DMS53 treated with DMSO at 0.1 percent for 48 hours (cell line): ENCODE measurements at regions not wholly inside any gene's neighbourhood (a gene's known extent, or its start where the extent isn't known, plus 50 kb on each side); places are given as distances from the start of the nearest gene placed in this dataset.
A peak's percentile ranks its signal among the peaks of the same experiment; 100 is the strongest.

Experiments used
- DNase-seq: peaks from one replicate; lab custom pipeline; 2025; ENCODE audit not compliant: unreplicated experiment; lab: John Stamatoyannopoulos, UW

DNA sequence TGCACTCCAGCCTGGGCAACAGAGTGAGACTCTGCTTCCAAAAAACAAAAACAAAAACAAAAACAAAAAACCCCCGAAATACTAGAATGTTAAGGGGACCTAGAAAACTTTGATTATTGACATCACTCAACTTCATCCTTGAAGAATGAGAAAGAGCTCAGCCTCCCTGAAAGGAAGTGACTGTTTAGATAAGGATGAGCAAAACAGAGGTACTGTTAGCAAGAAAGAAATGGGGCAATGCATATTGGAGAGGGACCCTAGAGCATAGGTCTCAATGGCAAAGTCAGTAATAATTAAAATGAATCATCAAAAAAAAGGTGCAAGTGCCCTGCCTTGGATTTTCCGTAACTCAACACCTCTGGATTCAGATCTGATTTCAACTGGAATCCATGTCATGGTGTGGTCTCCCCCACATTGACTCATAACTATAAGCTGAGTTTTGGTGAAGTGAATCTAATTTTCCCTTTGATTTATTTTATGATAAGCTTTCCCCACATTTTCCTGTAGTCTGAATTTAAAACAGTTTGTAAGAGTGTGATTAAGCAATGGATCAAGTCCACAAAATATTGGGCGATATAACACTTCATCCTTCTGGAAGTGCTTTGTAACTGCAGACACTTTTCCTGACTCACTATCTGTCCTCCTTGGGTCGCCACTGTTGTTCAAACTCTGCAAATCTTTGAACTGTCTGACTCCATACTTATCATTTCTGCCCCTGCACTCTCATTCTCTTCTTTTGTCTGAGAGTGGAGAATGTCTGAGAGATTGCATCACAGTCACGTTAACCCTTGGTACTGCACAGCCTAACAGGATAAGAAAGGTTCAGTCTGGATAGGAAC is 224.8 kb upstream of the LYZL1 start:
- no peak for DNase-seq

DNA sequence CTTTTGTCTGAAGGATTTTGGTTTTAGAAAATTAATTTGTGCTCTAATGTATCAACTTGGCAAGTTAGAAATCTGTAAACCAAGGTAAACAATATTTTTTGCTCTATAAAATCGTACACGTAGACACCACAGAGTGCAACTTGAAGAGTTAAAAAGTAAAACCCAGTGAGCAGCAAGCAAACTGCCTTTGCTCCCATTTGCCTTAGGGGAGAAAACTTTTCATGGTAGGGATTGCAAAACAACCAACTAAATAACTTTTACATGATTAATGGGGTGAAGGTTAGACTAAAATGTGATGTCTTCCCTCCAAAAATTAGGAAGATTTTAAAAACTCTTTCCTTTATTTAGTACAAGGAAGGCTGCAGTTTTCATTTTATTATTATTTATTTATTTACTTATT is 224.2 kb upstream of the LYZL1 start:
- DNase-seq: no peak

DNA sequence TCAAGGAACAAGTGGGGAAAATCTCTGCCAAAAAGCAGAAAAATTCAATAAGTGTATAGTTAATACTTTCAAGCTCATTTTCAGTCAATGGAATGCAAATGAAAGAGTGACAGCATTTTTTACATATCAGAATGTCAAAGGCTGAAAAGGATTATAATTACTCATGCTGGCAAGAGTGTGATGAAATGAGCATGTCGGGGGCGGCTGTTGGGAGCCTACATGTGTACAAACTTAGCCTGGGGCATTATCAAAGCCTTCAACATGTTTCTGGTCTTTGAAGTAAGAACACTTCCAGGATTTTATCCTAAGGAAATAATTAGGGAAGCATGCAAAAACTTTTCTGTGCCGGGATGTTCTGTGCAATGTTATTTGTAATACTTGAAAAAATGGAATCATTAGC is 221.7 kb upstream of the LYZL1 start:
- no peak for DNase-seq

DNA sequence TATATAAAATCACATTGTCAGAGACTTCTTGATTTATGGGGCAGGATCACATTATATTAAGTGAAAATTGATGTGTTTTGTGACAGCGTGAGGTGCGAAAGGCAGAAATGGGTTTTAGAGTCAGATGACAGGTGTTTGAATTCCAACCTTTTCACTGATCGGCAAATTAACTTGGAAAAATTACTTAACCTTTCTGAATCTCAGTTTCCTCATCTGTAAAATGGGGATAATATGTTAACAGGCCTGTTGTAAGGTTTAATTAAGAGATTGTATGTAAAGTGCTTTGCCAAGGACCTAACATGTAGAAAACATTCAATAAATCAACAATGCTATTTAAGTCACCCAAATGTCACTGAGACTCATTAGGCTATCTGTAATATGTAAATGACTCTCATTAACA is 221.2 kb upstream of the LYZL1 start:
- DNase-seq: no peak

DNA sequence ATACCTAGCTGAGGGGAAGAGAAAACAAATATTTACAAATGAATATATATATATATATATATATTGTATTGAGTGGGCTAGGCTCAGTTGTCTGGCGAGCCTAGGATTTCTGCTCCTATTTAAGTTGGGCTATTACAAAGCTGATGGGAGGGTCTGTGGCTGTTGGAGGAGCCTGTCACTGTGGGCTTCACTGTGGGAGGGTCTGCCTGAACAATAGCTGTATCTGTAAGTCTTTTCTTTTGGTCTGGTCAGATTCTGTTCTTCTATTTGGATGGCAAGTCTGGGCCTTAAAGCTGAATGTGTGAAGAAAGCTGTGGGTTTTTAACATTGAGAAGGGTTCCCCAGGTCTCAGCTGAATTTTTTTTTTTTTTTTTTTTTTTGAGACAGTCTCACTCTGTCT is 220.6 kb upstream of the LYZL1 start:
- no peak for DNase-seq

DNA sequence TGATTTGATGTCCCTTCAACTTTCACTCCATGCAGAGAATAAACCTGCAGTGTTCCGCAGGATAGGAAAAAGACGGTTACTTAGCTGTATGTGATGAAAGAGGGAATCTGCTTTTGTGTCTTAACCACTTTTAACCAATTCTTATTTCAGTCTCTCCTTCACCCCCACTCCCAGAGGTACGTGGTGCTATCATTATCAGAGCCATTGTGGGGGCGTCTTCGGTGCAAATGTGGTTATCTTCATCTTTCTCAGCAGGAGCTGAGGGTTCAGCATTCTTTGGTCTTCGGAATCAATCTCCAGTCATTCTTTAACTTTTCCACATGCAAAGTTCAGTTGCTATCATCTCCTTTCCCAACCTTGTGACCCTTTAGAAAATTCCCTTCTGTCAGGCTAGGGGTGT is 219.9 kb upstream of the LYZL1 start:
- no peak for DNase-seq

DNA sequence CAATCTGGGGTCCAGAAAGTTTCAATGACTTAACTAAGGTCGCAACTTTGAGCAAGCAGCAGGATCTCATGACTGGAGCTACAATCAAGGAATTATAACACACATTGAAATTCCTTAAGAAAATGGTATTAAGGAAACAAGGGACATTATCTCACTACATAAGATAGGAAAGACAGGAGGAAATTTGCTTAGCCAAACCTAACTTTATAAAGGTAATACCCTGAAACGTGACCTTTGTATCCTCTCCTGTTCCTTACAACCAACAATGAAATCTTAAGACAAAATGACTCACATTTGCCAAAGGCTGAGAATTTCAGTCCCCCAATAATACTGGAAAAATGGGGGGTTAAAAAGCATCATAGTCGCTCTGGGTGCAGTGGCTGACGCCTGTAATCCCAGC is 218.9 kb upstream of the LYZL1 start:
- DNase-seq: no peak

DNA sequence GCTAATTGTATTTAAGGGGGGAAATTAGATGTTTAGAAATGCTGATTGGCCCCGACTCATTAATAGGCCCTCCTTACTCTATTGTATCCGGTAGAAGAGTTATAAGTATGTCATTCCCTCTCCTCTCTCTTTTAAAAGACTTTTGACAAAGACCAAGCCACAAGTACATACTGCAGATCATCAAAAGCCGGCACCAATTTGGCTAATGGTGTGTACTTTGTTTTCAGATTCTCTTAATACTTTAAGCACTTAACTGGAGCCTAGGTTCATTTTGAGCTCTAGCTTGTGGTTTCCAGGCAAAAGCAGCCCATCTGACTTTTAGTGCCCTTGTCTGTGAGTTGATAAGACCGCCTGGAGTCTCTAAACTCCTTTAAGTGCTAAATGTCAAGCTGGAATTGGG is 210.0 kb upstream of the LYZL1 start:
- DNase-seq: no peak

DNA sequence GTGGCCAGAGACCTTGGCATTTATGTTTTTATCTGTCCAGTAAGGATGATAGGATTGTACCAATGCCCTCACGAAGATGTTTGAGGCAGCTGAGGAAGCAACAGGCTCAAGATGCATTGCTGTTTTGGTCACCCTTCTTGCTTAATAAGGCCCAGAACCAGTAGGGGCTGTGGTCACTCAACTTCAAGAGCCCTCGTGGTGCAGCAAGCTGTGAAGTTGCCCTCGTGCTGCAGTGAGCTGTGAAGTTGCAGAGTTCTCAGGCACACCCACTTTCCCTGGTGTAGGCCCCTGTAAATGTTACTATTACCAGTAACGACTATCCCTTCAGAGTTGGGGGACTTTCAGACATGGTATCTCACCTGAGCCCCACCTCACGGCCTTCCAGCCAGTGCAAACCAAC is 207.6 kb upstream of the LYZL1 start:
- no peak for DNase-seq

DNA sequence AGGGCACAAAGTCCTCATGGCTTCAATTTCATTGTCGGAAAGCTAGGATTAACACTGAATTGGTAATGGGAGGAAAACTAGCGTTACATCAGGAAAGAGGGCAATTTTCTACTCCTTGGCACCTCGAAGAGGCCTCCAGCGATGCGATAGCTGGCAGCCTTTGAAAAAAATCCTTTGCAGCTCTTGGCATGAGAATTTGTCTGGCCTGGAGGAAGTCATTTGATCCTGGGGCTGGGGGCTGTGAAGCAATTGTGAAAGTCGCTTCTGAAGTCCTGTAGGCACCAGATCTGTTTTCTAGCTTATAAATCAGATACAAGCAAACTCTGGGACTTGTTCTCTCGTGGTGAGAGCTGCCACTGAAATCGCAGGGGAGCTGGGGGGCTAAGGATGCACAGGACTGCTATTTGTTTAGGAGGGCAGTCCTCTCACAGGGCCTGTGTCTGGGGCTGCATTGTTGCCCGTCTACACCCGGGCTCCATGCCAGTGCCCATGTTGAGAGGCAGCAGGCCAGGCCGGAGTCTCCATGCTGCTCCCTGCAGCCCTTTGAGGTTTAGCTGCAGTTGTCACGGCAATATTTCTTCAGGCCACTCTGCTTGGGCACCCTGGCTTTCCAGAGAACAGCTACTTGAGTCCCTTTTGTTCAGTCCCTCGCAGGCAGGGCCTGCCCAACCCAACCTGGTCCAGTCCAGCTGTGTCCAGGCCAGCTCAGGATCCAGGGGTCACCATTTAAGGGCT is 206.8 kb upstream of the LYZL1 start:
- no peak for DNase-seq

DNA sequence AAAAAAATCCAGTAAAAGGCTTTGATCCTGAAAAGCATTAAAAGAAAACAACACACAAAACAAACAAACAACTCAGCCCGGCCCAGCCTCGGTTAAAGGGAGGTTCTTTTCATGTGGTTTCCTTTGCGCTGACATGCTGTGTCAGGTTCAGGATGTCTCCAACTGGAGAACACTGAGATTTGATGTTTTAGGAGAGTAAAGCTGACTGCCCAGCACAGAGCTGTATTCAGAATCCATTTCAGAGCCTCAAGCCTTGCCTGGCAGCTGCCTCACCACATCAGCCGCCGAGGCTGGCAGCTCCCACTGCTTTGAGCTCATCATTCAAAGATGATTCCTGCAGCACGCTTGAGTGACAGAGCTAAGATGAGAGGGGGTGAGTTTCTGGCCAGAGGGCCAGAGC is 205.8 kb upstream of the LYZL1 start:
- no peak for DNase-seq

DNA sequence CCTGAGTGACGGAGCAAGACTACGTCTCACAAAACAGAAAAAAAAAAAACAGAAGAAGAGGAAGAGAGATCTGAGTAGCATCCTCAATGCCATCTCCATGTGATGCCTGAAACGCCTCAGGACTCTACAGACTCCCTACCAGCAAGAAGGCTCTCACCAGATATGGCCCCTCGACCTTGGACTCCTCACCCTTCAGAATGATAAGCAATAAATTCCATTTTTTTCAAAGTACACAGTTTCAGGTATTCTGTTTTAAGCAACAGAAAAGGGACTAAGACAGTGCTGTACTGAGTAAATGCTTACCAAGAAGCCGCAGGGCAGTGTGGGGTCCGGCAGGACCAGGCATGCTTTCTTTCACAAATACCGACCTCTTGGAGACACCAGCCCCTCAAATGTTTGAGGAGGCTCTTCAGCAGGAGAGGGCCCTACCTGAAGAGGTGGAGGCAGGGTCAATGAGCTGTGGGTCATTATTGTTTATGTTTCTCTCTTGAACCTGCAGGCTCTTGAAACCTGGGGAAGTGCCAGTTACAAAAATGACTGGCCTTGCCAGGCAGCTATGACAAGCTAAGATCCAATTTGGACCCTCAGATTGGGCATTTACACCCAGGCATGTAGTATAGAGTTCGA is 204.1 kb upstream of the LYZL1 start:
- DNase-seq: no peak

DNA sequence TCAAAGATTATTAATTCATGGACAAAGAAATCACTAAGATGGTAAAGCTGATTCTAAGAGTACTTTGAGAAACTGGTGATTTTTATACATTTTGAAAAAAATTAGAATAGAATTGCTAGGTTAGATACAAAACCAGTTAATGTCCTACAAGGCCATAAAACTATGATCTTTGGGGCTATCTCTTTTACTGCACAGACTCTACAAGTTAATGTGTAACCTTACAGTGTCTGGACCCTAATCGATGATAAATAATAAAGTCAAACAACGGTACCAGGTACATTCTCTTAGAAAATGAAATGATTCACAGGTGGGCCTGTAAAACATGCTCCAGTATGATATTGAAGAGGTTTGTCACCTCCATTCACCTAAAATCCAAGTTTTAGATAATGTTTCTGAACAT is 199.8 kb upstream of the LYZL1 start:
- no peak for DNase-seq

DNA sequence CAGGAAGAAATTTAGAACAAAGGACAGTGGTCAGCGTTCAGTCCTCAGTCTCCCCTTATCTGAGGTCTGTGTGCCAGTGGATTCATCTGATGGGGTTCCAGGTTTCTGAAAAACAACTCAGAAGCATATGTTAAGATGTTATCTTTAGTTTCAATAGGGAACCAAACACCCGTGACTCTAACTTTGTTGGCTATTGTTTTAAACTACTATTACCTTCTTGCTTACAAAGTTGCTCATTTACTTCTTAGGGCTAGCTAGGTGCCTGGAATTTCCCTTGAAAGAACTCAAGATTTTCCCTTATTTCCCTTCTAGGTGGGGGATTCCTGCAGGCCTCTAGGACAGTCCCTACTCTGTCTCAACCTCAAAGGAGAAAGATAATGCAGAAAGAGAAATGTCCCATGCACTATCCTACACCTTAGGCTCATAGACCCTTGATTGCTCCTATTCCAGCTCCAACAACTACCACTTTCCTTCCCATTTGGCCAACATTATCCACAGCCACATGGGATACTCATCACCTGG is 192.5 kb upstream of the LYZL1 start:
- no peak for DNase-seq

DNA sequence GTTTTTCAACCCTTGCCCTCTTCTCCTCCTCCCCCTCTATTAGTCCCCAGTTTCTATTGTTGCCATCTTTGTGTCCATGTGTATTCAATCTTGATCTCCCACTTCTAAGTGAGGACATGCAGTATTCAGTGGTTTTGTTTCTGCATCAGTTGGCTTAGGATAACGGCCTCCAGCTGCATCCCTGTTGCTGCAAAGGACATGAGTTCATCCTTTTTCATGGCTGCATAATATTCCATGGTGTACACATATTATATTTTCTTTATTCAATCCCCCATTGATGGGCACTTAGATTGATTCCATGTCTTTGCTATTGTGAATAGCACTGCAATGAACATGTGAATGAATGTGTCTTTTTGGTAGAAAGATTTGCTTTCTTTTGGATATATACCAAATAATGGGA is 190.4 kb upstream of the LYZL1 start:
- no peak for DNase-seq

DNA sequence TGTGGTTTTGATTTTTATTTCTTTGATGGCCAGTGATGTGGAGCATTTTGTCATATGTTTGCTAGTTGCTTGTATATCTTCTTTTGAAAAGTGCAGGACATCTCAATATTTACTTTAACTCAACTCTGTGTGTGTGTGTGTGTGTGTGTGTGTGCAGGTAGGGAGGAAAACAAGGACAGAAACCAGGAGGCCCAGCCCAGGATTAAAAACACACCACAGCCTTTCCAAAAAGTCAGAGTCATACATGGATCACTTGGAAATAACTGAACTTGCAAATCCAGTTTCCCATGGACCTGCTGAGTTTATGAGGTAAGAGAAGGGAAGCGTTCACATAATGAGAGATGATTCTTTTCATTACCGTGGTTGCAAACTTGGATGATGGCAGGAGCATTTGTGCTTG is 189.9 kb upstream of the LYZL1 start:
- DNase-seq: peak; percentile 11

DNA sequence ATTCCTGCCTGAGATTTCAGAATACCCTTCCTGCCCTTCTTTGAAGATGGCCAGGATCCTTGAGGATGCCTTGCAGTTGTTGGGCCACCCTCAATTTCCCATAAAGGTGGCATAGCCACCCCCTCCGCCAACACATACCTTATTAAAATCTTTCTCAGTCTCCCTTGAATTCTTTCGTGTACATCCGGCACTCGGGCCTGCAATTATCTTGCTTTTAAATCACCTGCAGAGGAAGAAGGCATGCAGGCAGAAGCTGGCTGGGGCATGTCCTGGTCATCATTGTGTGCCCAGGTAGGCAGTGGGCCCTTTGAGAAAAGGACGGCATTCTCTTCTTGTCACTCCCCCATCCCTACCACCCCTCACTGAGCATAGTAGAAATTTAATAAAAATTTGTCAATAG is 189.5 kb upstream of the LYZL1 start:
- no peak for DNase-seq

DNA sequence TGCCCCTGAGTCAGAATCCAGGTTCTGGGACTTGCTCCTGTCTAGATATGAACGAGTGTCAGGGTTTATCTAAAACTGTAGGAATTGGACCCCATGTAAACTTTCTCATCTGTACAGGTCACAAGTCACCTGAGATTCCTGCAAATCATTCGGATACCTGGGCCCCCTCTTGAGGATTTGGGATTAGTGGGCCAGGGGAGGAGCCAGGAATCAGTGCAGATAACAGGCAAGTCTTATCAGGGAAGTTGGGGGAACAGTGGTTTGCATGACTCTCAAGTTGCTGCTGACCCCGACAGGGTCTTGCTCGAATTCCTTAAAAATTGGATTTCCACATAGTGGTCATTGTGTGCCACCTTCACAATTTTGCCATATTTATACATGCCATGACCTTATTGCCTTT is 188.4 kb upstream of the LYZL1 start:
- no peak for DNase-seq

DNA sequence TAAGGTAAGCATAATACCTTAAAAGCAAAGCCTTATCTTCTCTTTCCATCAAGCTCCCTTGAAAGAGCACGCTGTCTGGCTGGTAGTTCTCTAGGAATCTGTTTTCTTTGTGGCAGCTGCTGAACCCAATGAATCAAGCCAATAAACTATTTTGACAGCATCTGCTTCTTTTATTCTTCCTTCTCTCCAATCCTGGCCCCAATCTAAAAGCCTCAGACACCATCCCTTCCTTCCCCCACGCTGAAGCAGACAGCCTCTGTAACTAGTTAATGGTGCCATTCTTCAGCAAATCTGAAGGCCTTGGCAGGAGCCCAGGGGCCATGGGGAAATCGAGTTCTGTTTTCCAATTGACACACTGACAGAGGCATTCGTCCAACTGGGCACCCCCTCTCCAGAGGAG is 186.6 kb upstream of the LYZL1 start:
- no peak for DNase-seq

DNA sequence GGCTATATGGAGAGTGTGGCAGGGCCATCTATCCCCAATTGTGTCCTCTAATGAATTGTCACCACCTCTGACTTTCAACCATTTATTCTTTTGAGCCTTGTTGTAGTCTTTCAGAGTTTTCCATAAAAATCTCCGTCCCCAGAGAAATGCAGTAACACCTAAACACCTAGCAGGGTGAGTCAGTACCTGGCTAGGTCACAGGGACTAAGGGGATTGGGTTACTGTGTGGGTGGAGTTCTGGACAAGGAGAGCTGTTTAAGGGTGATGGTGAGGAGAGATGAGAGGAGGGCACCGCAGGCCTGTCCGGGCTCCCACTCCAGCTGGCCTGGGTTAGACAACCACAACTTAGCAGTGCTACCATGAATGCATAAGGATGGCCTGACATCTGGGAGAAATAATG is 186.2 kb upstream of the LYZL1 start:
- no peak for DNase-seq

DNA sequence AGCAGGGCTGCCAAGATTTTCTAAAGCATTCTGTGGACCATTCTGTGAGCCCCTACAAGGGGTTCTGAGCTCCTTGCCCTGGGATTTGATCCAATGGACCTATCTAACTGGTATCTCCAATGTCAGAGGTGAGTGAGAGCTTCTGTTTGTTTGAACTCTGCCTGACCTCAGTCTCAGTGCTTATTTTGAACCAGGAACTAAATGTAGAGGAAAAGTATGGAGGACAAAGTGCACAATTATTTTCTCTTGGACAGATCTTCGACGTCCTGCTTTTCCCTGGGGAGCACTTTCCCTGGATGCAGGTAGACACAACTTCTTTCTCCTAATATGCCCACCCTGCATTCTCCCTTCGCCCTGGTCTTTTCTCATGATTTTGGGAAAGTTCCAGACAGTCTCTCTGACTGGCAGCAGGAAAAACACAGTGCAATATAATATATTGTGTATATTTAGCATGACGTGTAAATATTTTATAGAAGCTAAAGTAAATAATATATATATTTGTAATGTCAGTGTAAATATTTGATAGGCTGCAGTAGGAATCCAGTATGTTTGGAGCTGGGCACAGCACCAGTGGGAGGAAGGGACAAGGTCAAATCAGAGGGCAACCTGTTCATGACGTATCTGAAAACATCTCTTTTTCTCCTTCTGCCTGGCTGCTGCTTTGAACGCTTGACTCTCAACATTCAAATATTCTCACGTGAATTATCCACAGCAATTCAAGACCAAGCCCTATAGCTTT is 184.0 kb upstream of the LYZL1 start:
- DNase-seq: peak; percentile 76
